Upper lobe of left lung (tissue), 4 donors: ENCODE measurements at regions not wholly inside any gene's neighbourhood (a gene's known extent, or its start where the extent isn't known, plus 50 kb on each side); places are given as distances from the start of the nearest gene placed in this dataset.

Experiments used
- EP300 ChIP-seq, 4 donors: sonication (generic); formaldehyde crosslinking; IDR thresholded peaks; one replicate each; pipeline ENCODE4 v1.5.1; 2017; ENCODE audit warnings: antibody characterized with exemption in 4 of 4, control low read depth in 2 of 4
- TF ChIP-seq, protein P1 (sequence below), 6 experiments: fragments of 450-650 bp in 4 of 6; fragments of 200-600 bp in 2 of 6; sonication (generic) in 2 of 6; IDR thresholded peaks; one replicate each; pipeline ENCODE4 v1.5.1; 2016 to 2019; ENCODE audit warnings: antibody characterized with exemption in 6 of 6

DNA sequence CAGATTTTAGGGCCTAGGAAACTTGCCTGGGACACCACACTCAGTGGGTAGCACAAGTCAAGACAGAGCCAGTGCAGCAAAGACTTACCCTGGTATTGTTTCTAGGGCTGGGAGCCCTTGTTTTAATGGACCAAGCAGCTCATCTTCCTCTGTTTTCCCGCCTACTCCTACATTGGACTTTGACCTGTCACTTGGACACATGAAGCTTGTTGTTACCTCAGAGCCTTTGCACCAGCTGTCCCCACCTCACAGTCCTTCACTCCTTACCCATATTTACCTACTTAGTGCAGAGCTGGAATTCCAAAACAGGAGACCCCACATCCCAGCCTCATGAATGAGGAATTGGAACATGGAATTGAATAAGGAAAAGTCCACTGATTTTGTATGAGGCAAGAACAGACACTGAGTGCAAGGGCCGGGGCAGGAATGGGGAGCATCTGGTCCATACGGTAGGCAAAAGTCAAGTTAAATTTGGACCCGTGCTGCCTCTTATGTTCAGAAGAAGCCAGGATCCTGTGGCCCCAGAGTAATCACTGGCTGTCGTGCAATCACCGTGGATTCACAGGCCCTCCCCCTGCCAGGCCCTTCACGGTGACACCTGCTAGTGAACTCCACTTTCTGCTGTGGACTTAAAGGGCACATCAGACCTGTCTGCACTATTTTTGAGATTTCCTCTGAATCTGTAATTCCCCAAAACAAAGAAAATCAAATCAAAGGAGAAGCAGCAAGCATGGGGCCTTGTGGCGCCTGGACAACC lies 236.9 kb upstream of the PMEPA1 start:
- TF ChIP-seq, protein P1, sequence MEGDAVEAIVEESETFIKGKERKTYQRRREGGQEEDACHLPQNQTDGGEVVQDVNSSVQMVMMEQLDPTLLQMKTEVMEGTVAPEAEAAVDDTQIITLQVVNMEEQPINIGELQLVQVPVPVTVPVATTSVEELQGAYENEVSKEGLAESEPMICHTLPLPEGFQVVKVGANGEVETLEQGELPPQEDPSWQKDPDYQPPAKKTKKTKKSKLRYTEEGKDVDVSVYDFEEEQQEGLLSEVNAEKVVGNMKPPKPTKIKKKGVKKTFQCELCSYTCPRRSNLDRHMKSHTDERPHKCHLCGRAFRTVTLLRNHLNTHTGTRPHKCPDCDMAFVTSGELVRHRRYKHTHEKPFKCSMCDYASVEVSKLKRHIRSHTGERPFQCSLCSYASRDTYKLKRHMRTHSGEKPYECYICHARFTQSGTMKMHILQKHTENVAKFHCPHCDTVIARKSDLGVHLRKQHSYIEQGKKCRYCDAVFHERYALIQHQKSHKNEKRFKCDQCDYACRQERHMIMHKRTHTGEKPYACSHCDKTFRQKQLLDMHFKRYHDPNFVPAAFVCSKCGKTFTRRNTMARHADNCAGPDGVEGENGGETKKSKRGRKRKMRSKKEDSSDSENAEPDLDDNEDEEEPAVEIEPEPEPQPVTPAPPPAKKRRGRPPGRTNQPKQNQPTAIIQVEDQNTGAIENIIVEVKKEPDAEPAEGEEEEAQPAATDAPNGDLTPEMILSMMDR (IDR thresholded peaks at IDR 0.05) = no peak
- TF ChIP-seq EP300 (IDR thresholded peaks at IDR 0.05) = no peak
